GM12801 (cell line): ENCODE measurements at regions not wholly inside any gene's neighbourhood (a gene's known extent, or its start where the extent isn't known, plus 50 kb on each side); places are given as distances from the start of the nearest gene placed in this dataset.

Experiments used
- TF ChIP-seq, protein P1 (sequence below): IDR thresholded peaks from one replicate; pipeline ENCODE4 v1.5.1; 2011; ENCODE audit warnings: control low read depth; ENCODE audit not compliant: insufficient read length; ENCODE audit errors: extremely low read depth

DNA sequence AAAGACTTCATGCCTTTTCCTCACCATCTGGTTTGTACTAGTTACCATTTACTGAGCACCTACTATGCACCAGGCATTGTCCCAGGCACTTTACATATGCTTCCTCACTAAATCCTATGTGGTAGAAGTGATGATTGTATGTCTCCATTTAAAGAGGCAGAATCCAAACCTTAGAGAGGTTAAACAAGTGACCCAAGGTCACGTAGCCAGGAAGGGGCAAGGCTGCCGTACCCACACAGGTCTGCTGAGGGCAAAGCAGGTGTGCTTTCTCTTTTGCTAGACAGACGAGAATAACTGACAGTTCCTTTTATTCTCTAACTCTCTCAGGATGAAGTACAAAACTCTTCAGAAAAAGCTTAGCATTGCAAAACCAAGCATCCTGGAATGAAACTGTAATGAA is 235.2 kb upstream of the SRRM4 start:
- TF ChIP-seq, protein P1, sequence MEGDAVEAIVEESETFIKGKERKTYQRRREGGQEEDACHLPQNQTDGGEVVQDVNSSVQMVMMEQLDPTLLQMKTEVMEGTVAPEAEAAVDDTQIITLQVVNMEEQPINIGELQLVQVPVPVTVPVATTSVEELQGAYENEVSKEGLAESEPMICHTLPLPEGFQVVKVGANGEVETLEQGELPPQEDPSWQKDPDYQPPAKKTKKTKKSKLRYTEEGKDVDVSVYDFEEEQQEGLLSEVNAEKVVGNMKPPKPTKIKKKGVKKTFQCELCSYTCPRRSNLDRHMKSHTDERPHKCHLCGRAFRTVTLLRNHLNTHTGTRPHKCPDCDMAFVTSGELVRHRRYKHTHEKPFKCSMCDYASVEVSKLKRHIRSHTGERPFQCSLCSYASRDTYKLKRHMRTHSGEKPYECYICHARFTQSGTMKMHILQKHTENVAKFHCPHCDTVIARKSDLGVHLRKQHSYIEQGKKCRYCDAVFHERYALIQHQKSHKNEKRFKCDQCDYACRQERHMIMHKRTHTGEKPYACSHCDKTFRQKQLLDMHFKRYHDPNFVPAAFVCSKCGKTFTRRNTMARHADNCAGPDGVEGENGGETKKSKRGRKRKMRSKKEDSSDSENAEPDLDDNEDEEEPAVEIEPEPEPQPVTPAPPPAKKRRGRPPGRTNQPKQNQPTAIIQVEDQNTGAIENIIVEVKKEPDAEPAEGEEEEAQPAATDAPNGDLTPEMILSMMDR, result no peak

DNA sequence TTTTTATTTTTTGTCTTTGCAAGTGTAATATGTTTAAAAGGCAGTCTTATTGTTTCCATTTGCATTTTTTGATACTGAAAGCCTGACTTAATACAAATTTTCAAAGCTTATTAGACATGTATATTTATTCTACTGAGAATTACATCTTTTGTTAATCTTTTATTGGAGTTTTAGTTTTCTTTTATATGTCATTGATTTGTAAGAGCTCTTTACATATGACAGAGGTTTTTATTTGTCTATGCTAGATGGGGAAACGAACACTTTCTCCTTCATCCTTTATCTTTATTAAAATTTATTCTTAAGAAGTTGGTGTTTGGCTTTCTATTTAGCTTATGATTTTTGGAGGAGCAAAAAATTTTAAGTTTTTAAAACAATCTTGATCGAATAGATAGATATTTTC is 234.4 kb upstream of the SRRM4 start:
- TF ChIP-seq, protein P1, result no peak

DNA sequence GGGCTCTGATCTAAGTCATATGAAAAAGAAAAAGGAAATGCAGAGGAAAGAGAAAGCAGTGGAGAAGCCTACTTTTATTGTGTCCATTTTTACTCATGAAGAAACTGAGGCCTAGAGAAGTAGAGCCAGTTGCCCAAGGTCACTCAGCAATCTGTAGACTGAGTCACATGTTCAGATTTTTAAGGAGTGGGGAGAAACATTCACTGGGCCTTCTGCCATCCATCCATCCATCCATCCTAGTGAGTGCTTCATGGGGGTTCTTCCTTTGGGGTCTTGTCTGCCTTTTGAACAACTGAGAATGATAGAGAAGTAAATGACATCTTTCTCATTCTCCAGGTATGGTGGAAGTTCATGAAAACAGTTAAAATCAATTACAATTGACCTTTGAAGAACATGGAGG is 233.6 kb upstream of the SRRM4 start:
- TF ChIP-seq, protein P1, result no peak

DNA sequence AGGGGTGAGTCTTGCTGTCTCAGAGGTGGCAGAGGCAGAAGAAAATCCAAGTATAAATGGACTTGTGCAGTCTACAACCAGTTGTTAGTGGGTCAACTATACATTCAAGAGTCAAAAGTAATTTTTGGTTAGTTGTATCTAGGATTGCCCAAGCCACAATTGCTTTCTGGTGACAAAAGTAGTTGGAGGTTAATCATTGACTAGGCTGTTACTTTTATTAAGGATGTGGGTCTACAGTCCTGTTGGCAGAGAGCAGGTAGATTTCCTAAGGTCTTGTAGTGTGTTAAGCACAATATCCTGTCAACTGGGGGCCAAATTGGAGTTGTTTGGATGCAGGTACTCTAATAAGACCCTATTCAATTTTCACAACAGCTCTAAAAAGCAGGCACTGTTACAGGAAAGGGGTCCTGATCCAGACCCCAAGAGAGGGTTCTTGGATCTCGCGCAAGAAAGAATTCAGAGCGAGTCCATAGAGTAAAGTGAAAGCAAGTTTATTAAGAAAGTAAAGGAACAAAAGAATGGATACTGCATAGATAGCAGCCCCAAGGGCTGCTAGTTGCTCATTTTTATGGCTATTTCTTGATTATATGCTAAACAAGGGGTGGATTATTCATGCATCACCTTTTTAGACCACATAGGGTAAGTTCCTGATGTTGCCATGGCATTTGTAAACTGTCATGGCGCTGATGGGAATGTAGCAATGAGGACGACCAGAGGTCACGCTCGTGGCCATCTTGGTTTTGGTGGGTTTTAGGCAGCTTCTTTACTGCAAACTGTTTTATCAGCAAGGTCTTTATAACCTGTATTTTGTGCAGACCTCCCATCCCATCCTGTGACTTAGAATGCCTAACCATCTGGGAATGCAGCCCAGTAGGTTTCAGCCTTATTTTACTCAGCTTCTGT is 232.6 kb upstream of the SRRM4 start:
- TF ChIP-seq, protein P1, result no peak

DNA sequence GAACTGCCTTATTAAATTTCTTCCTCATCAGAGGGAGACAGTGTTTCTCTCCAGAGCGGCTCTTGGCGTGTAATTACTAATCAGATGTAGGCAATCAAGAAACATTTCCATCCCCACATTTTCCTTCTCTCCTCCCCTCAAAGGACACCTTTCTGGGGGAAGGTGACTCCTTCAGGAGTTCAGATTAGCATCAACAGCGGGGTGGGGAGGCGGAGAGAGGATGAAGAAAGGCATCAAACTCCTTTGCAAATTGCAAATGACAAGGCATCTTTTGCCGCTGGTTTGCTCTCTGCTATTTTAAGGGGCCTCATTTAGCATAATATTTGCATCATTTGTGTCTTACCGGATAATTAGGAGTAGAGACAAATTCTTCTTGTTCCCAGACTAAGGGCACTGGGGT is 231.7 kb upstream of the SRRM4 start:
- TF ChIP-seq, protein P1, result no peak

DNA sequence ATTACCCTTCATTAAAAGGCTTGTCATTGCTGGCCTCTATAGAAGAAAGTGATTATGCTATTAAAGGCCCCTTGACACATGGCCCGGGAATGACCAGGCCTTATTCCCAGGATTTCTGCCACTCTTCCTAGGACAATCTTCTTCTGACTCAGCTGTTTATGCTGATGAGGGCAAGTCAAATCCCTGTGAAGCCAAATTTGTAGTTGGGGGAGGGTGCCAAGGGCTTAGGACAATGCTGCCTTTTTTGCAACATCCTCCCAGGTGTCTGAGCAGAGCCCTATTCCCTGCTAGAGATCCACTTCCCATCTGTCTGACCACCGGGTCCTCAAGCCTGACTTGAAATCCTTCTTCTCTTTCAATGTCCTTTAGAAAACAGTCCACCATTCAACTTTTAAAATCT is 230.7 kb upstream of the SRRM4 start:
- TF ChIP-seq, protein P1, result no peak

DNA sequence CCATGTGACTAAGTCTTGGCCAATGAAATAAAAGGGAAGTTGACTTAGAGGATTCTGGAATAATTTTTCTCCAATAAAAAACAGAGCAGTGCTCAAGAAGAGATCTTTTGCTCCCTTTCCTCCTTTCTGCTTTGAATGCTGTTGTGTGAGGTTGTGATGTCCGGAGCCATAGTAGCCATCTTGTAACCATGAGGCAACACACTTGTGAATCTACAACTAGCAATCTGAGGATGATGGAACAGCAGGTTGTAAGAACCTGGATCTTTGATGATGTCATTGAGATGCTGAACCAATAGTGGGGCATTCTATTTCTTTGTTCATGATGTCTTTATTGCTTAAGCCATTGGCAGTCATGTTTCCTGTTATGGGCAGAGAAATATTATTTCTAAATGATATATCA is 230.0 kb upstream of the SRRM4 start:
- TF ChIP-seq, protein P1, result no peak
